Panc1 (cell line): ENCODE measurements at regions not wholly inside any gene's neighbourhood (a gene's known extent, or its start where the extent isn't known, plus 50 kb on each side); places are given as distances from the start of the nearest gene placed in this dataset.
"Not testable (repeated sequence)": the region's sequence is repeated elsewhere in the genome, so short reads cannot be mapped to it uniquely, and the experiment has no call there.

Experiments
- POLR2AphosphoS5 ChIP-seq: IDR thresholded peaks from 2 replicates; pipeline ENCODE4 v1.6.1; 2012; ENCODE audit warnings: mild to moderate bottlenecking, low read depth, low read length, moderate library complexity
- SIN3A ChIP-seq: IDR thresholded peaks from 2 replicates; pipeline ENCODE4 v1.6.1; 2012; ENCODE audit warnings: low read depth, mild to moderate bottlenecking, low read length, moderate library complexity, borderline replicate concordance; ENCODE audit not compliant: insufficient read depth
- TCF7L2 ChIP-seq: IDR thresholded peaks from 2 replicates; pipeline ENCODE4 v1.6.1; 2011; ENCODE audit warnings: mild to moderate bottlenecking, low read depth, low read length, inconsistent platforms
- TF ChIP-seq, protein P1 (sequence below): fragments of 450-650 bp; IDR thresholded peaks from 2 replicates; pipeline ENCODE4 v1.5.1; 2017; ENCODE audit warnings: mild to moderate bottlenecking
- TF ChIP-seq, protein P2 (sequence below), 2 experiments: IDR thresholded peaks; 2 replicates each; pipeline ENCODE4 v1.6.1; 2011 to 2012; ENCODE audit warnings: low read depth in 2 of 2, control low read depth in 1 of 2, low read length in 1 of 2, mild to moderate bottlenecking in 1 of 2, moderate library complexity in 1 of 2; ENCODE audit not compliant: insufficient read depth in 1 of 2

DNA sequence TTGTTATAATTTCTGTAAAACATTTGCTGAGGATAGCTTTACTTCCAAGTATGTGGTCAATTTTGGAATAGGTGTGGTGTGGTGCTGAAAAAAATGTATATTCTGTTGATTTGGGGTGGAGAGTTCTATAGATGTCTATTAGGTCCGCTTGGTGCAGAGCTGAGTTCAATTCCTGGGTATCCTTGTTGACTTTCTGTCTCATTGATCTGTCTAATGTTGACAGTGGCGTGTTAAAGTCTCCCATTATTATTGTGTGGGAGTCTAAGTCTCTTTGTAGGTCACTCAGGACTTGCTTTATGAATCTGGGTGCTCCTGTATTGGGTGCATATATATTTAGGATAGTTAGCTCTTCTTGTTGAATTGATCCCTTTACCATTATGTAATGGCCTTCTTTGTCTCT is 56.4 kb upstream of the EHBP1 start:
- TF ChIP-seq, protein P1, sequence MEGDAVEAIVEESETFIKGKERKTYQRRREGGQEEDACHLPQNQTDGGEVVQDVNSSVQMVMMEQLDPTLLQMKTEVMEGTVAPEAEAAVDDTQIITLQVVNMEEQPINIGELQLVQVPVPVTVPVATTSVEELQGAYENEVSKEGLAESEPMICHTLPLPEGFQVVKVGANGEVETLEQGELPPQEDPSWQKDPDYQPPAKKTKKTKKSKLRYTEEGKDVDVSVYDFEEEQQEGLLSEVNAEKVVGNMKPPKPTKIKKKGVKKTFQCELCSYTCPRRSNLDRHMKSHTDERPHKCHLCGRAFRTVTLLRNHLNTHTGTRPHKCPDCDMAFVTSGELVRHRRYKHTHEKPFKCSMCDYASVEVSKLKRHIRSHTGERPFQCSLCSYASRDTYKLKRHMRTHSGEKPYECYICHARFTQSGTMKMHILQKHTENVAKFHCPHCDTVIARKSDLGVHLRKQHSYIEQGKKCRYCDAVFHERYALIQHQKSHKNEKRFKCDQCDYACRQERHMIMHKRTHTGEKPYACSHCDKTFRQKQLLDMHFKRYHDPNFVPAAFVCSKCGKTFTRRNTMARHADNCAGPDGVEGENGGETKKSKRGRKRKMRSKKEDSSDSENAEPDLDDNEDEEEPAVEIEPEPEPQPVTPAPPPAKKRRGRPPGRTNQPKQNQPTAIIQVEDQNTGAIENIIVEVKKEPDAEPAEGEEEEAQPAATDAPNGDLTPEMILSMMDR, result not testable (repeated sequence)
- not testable (repeated sequence) for TF ChIP-seq POLR2AphosphoS5, SIN3A, TCF7L2
- TF ChIP-seq, protein P2, sequence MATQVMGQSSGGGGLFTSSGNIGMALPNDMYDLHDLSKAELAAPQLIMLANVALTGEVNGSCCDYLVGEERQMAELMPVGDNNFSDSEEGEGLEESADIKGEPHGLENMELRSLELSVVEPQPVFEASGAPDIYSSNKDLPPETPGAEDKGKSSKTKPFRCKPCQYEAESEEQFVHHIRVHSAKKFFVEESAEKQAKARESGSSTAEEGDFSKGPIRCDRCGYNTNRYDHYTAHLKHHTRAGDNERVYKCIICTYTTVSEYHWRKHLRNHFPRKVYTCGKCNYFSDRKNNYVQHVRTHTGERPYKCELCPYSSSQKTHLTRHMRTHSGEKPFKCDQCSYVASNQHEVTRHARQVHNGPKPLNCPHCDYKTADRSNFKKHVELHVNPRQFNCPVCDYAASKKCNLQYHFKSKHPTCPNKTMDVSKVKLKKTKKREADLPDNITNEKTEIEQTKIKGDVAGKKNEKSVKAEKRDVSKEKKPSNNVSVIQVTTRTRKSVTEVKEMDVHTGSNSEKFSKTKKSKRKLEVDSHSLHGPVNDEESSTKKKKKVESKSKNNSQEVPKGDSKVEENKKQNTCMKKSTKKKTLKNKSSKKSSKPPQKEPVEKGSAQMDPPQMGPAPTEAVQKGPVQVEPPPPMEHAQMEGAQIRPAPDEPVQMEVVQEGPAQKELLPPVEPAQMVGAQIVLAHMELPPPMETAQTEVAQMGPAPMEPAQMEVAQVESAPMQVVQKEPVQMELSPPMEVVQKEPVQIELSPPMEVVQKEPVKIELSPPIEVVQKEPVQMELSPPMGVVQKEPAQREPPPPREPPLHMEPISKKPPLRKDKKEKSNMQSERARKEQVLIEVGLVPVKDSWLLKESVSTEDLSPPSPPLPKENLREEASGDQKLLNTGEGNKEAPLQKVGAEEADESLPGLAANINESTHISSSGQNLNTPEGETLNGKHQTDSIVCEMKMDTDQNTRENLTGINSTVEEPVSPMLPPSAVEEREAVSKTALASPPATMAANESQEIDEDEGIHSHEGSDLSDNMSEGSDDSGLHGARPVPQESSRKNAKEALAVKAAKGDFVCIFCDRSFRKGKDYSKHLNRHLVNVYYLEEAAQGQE (IDR thresholded peaks at IDR 0.05; ENCODE audit: insufficient read depth in 1 of 2, low read depth in 2 of 2, low read length in 1 of 2), result not testable (repeated sequence)
